ENCODE measurements at regions not wholly inside any gene's neighbourhood (a gene's known extent, or its start where the extent isn't known, plus 50 kb on each side); places are given as distances from the start of the nearest gene placed in this dataset.

DNA sequence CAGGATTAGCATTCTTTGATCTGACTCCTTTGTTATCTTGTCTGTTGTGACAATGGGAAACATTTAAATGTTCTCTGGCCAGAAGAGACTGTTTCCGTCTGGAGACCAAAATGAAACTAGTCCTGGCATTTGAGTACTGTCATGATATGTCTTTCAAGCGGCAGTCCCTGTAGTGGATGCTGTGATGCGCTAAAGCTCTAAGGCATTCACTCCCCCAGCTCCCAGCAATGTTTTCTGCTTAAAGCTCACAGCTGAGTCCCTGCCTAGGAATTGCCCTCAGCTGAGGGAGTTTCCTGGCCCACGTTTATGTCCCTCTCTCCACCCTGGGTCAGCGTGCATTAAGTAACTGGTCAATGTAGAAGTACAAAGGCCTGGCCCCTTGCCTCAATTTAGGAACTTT is 109.4 kb downstream of the UCHL5 start:
- FAIRE-seq, result no peak

DNA sequence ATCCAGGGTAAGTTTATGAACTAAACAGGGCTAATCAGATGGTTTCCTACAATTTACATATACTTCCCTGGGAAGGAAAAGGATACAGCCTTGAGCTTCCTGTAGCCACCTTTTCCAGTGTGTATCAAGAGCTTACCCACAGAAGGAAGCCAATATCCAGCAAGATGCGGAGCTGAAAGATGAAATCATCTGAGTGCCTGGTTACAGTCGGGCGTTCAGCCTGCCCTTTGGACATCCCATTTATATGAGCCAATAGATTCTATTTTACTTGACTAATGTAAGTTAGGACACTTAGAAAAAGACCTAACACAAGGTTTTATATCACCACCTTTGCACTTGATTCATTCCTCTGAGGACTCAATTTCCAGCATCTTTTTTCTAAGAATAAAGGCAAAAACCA is 108.2 kb downstream of the UCHL5 start:
- FAIRE-seq, result no peak

DNA sequence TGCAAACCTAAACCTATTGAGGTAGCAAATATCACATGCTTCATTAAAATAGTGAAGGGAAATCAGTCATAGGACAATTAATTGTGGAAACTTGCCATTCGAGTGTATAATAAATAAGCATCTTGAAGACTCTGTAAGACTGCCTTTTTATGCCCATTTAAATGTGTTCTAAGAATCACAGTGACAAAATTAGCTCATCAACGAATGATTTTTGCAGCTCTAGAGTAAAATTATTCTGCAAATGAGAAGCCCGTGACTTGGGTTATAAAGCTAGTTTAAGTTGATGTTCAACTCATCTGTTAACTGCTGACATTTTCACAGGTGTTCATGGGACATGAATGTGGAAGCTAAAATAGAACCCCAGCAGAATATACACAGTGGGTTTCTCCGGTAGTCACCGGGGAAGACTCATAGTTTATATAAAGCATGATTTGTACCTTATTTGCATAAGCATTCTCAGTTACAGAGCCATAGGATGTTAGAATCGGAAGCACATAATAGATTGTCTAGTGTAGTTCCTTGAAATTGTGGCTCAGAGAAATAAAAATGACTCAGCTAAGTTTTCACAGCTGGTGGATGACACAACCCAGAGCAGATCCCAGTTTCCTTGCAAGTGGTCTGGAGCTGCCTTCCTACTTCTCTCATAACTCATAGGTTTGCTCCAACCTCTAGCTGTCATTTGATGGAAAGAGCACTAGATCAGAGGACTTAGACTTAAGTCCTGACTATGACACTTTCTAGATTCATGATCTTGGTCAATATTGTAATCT is 107.3 kb downstream of the UCHL5 start:
- FAIRE-seq, result no peak

DNA sequence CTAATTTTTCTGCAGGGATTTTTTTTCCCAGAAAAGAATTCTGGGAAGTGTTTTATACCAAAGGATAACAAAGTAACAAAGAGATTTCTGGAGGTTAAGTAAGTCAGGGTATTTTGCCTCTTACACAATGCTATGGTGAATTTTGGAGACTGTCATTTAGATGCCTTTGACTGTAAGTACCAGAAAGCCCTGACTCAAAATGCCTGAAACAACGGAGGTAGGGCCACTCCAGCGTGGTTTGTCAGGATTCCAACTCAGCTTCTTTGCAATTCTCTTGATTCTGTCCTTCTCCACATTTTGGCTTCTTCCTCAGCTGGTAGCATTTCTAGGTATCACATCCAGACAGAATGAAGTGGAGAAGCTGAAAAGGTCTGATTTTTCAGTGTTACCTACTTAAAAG is 106.5 kb downstream of the UCHL5 start:
- no peak for FAIRE-seq

DNA sequence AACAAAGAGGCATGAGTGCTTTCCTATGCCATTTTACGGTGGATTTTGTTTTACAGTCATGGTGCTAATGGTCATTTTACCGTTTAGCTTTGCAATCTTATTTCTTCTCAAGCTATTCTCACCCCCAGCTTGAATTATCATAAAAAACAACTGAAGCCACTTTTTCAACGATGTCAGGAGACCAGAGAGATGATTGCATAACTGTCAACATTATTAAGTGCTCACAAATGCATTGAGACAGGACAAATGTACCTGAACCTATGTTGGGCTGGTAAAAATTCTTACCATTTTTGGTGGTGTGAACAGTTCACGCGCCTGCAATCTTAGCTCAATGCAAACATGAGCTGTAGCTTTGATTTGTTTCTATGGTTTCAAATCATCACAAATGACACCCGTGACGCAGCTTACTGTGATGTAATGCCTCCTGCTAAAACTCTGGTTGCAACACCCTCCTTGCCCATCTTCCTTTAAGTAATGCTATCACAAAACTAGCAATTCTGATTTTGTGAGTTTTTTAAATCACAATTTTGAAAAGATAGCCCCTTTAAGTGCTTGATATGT is 104.4 kb downstream of the UCHL5 start:
- no peak for FAIRE-seq

DNA sequence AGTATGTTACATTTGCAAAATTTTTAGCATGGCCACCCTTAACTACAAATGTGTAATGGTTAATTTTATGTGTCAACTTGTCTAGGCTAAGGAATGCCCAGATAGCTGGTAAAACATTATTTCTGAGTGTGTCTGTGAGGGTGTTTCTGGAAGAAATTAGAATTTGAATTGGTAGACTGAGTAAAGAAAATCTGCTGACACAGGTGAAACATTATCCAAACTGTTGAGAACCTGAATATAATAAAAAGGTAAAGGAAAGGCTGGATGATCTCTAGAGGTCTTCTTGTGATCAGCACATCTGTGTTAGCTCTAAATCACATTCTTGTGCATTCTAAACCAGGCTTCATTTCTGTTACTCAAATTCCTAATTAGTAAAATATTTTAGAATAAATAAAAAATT is 100.8 kb downstream of the UCHL5 start:
- no peak for FAIRE-seq

DNA sequence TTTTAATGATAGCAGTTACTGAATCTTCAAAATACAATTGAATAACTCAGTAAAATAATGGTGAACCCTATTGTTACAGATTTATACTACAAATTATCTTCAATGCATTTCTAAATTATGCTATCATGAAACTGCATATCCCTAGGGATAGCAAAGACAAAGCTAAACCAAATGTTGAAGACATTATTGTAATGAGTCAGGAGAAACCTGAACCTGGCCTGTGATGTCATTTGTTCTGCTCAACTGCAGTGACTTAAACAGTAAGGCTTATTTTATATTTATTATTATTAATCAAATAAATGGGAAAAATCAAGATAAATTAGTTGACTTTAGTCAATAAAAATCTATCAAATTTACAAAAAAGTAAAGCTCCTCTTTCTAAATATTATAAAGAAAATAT is 100.3 kb downstream of the UCHL5 start:
- FAIRE-seq, result no peak

DNA sequence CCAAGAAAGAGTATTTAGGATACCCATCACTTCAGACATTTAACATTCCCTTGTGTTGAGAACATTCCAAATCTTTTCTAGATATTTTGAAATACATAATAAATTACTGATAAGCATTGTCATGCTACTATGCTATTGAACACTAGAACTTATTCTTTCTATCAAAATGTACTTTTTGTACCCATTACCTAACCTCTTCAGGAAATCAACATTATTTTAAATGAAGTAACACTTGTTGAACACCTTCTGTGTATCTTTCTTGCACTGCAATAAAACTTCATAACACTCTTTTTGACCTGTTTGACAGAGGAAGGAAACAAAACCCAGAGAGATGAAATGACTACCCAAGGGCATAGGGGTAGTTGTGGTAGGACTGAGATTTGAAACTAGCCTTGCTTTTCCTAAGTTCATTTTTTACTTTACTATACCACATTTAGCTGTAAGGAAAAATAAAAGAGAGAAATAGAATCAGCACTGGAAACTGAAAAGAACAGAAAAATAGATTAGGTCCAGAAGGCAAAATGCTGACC is 99.4 kb downstream of the UCHL5 start:
- no peak for FAIRE-seq
